ENCODE measurements at regions not wholly inside any gene's neighbourhood (a gene's known extent, or its start where the extent isn't known, plus 50 kb on each side); places are given as distances from the start of the nearest gene placed in this dataset.

DNA sequence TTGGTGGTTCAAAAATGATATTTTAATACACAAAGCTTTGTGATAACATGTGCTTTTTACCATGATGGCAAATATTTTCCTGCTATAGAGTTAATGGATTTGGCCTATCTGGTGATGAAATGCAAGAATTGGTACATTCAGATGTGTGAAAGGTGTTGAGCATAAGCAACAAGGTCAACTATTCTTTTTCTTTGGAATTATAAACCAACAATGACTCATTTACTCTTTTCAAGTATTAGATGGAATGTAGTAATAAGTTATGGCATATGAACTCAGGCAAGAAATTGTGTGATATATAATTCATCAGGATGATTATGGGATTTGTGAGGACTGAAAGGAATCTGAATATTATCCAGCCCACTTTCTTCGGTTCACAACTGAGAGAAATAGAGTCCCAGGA, 471.4 kb downstream of the ETNK1 start:
- TF ChIP-seq, protein P1, sequence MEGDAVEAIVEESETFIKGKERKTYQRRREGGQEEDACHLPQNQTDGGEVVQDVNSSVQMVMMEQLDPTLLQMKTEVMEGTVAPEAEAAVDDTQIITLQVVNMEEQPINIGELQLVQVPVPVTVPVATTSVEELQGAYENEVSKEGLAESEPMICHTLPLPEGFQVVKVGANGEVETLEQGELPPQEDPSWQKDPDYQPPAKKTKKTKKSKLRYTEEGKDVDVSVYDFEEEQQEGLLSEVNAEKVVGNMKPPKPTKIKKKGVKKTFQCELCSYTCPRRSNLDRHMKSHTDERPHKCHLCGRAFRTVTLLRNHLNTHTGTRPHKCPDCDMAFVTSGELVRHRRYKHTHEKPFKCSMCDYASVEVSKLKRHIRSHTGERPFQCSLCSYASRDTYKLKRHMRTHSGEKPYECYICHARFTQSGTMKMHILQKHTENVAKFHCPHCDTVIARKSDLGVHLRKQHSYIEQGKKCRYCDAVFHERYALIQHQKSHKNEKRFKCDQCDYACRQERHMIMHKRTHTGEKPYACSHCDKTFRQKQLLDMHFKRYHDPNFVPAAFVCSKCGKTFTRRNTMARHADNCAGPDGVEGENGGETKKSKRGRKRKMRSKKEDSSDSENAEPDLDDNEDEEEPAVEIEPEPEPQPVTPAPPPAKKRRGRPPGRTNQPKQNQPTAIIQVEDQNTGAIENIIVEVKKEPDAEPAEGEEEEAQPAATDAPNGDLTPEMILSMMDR (conservative IDR thresholded peaks at IDR 0.05; ENCODE audit: low read length): no peak
- no peak for TF ChIP-seq EZH2phosphoT487 (IDR thresholded peaks at IDR 0.05; ENCODE audit: borderline replicate concordance, low read depth, low read length)
